HG03175 (cell line): ENCODE measurements at regions not wholly inside any gene's neighbourhood (a gene's known extent, or its start where the extent isn't known, plus 50 kb on each side); places are given as distances from the start of the nearest gene placed in this dataset.
A peak's percentile ranks its signal among the peaks of the same experiment; 100 is the strongest.
"Not testable (repeated sequence)": the region's sequence is repeated elsewhere in the genome, so short reads cannot be mapped to it uniquely, and the experiment has no call there.

Source experiments
- ATAC-seq: cut with Tn5 transposase; IDR thresholded peaks from one replicate; pipeline ENCODE4 v1.9.1; 2021; ENCODE audit warnings: mild to moderate bottlenecking, moderate library complexity; ENCODE audit not compliant: unreplicated experiment

DNA sequence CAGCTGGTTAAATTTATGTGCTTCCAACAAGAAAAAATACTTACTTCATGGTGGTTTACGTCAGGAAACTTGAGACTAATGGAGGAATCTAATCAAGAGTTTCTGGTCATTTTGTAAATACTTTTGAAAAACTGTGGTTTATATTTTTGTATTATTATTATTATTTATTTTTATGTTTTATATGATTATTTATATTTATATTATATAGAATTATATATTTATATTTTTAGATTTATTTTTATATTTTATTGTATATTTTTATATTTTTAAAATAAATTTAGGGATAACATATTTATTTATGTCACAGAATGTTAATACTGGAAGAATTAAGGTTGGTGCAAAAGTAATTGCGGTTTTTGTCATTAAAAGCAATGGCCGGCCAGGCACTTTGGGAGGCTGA lies 474.5 kb upstream of the DDX18 start:
- no peak for ATAC-seq

DNA sequence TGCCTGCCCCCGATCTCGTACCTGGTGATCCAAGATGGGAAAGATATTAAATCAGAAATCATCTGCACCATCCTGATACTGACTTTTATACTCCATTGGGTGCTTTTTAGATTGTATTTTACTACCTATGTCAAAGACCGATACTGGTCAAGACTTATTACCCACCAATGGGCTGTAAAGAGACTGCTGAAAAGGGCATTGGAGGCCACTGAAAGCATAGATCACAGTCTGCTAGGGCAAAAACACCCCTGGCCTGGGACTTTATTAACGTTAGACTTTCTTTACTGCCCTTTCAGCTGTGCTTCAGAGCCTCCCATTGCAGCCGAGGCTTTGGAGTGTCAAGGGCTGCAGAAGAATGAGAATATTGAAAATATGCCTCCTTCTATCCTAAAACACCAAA lies 472.8 kb upstream of the DDX18 start:
- no peak for ATAC-seq

DNA sequence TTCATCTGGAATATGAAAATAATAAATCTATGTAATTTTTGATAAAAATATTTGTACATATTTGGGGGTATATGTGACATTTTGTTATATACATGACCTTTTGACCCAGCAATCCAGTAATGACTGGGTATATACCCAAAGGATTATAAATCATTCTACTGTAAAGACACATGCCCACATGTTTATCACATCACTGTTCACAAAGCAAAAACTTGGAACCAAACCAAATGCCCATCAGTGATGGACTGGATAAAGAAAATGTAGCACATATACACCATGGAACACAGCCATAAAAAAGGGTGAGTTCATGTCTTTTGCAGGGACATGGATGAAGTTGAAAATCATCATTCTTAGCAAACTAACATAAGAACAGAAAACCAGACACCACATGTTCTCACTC lies 472.1 kb upstream of the DDX18 start:
- ATAC-seq, result no peak

DNA sequence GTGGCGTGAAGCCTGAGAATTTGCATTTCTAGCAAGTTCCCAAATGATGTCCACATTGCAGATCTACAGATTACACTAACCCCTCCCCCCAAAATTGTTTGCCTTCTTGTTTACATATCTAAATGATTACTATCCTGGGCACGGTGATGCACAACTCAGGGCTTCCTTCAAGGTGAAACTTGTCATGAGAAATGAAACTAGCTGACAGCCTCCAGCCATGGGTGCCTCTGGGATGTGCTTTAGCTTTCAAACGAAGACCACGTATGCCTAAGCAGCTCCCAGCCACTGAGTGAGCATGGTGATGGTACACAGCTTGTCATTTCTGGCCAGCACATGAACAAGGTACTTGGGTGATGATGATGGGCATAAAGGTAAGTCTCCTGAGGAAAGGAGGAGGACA lies 464.8 kb upstream of the DDX18 start:
- ATAC-seq, result no peak

DNA sequence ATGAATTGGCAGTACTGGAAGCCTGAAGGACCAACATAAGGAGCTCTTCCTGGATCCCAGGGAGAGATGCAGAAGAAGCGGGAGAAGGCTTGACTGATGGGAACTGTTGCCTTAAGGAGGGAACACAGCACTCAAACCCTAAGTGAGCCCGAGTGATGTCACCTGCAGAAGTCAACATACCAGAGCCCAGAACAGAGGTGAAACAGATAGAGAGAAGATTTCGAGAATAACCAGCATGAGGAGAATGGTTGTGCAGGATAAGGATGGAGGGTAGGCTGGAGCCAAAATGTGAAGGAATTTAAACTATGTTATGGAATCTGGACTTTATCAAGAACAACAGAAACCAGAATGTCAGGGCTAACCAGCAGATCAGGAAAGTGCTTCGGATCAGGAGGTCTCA lies 463.1 kb upstream of the DDX18 start:
- no peak for ATAC-seq

DNA sequence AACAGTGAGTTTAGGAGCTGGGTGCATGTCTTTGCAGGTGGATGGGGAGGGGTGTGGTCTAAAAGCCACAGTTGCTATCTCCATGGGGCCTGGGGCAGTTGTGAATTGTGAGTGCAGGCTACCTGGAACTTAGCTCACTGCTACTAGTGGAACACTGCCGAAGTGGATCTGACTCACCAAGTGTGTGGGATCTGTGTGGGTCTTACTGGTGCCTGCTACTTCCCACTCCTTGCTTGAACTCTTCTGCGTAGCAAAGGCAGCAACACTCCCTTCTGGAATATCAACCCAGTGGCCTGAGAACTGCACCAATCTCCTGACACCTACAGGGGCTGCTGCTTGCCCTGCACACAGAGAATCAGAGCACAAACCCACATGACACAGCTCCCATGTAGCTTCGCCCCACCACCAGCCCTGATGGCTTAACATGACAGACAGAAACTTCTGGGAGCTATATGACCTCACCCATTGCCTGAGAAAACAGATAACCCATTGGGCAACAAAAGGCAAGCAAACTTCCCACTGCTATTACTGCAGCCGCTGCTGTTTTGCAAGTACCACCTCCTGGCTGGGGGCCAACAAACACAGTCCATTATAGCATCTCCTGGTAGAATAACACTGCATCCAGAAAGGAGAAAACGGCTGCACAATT lies 455.1 kb upstream of the DDX18 start:
- ATAC-seq, result no peak

DNA sequence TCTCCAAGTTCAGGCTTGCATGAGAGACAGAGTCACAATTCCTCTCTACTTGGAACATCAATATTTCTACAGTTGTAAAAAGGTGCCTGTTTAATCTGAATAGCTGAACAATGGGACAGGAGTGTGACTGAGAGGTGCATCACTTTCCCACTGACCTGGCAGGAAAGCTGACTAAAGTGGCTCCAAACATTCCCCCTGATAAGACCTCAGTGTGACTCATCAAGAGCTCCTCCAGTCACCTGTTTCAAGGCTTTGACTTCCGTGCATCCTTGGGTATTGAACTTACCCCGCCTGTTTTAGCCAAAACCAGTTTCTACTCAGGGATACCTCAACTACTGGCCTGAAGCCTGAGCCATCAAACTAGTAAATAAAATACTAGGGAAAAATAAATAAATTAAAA lies 453.9 kb upstream of the DDX18 start:
- no peak for ATAC-seq

DNA sequence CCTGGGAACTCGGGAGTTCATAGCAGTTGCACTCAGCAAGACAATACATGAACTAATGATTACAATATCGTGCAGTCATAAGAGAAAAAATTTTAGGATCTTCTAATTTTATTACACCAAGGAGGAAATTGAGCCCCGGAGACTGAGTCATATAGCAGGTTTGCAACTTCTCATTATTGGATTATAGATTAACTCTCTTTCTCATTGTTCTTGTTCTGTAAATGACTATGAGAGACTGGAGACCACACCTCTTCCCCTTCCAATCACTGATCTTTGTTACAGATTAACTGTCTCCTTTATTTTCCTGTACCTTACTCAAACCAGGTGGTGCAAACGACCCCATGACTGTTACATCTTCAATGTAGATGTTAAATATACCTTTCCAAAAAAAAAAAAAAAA lies 435.8 kb upstream of the DDX18 start:
- ATAC-seq, result peak; percentile 96

DNA sequence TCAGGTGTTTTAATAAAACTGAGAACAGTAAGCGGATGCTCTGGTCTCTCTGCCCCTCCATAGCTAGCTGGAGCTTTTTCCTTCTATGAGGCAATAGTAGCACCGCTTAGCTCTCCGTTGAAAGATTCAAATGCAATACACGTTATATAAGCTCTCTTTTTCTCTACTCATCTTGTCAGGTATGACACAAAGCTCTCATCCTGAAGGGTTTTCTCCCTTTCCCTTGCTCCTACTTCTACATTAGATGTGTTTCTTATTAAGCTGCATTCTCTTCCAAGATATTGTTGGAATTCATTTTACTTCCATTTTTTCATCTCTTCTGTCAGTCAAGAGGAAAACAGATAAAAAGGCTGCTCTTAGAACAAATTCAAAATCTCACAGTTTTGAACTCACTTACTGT lies 434.6 kb upstream of the DDX18 start:
- ATAC-seq, result no peak

DNA sequence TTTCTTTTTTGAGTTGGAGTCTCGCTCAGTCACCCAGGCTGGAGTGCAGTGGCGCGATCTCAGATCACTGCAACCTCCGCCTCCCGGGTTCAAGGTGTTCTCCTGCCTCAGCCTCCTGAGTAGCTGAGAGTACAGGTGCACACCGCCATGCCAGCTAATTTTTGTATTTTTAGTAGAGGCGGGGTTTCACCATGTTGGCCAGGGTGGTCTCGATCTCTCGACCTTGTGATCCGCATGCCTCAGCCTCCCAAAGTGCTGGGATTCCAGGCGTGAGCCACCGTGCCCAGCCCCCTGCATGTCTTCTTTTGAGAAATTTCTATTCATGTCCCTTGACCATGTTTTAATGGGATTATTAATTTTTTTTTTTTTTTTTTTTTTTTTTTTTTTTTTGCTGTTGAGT lies 430.5 kb upstream of the DDX18 start:
- not testable (repeated sequence) for ATAC-seq

DNA sequence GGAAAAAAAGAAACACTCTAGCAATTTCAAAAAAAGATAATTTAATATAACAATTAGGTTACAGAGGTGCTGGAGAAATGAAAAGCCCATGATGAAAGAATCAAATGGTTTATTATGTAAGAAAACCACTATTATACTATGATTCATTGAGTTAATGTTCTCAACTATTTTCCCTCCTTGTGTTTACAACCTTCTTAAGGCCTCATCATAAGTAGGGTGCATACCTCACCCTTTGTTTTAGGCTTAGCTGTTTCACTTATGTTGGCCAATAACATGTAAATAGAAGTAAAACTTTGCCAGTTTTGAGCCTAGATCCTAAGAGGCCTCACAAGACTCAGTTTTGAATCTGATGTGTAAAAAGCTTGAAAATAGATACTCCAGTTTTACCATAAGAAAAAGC lies 418.3 kb upstream of the DDX18 start:
- no peak for ATAC-seq

DNA sequence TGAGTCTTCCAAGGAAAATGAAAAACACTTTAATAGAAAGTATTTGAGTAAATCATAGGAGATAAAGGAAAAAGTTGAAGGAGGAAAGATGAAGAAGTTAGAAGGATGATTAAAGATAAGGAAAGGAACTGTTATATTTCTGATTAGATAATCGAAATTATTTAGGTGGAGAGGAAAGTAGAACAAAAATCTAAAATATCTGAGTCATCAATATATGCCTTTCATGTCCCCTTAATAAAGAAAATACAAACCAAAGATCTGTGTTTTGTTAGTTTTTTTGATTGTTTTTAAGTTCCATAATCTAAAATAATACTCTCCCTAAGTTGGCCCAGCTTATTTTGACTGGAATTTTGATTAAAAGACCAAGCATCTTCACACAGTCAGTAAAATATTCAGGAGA lies 412.9 kb upstream of the DDX18 start:
- no peak for ATAC-seq

DNA sequence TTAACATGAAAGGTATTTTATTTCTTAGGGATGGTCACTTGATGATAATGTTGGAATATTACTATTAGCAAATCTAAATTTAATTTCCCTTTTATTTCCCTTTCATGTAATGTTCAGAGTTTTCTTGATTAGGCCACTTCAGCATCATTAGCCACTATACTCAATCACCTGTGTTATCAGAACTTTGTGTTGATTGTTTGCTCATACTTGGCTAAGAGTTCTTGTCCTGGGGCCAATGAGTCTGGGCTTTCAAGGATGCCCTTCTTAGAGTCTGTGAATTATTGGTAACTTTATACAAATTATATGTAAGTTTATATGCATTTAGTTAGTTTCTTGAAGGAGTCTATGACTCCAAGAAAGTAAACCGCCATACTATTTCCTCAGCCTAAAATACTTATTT lies 408.0 kb upstream of the DDX18 start:
- ATAC-seq, result no peak

DNA sequence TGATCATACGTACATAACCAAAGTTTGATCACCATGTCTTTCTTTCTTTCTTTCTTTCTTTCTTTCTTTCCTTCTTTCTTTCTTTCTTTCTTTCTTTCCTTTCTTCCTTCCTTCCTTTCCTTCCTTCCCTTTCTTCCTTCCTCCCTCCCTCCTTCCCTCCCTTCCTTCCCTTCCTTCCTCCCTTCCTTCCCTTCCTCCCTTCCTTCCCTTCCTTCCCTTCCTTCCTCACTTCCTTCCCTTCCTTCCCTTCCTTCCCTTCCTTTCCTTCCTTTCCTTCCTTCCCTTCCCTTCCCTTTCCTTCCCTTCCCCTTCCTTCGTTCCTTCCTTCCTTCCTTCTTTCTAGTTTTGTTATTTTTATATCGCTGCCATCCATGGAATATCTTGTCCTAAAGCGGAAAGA lies 406.7 kb upstream of the DDX18 start:
- no peak for ATAC-seq

DNA sequence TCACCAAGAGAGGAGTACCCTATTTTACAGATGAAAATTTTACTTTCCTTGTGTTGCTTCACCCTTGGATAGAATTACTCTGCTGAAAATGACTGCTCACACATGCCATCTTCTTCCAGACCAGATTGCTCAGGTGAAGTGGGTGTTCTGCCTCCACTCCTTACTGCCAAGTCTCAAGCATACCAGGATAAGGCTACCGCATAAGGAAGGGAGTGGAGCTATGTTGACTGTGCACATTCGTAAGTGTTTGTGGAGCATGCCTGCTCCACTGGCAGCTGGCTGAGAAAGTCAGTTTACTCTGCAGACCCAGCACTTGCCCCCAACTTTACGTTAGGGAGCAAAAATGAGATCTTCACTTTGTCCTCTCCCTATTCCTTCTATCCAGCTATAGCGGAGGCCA lies 405.0 kb upstream of the DDX18 start:
- ATAC-seq, result no peak

DNA sequence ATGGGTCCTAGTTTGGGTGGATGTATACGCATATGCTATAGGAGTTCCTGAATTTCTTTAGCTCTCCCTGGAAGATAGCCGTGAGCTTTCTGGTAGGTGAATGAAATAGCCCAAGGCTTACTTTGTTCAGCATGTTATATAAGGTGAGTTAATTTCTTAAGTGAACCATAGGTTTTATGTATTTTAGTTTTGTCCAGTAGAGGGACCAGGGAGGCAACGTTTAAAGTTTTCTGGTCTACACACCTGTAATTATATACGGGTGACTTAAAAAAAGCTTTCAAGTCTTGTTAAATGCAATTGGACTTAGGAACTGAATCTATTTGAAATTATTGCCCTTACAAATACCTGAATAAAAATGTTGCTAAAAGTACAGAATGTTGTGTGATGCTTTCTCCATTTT lies 402.5 kb upstream of the DDX18 start:
- no peak for ATAC-seq

DNA sequence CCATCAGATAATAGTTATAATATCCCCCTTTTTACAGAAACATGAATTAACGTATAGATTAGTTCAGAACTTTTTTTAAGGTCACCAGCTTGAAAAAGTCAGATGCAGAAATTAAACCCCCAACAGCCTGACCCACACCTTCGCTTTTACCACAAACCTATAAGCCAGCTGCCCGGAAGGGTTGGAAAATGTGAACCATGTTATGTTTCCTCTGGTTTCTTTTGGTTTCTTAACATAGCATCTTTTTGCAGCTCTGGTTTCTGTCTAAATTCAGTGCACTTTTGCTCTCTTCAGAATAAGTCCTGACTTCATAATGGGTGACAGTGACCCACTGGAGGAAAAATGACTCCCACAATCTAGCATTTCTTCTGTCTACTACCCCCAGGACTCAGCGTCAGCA lies 381.7 kb upstream of the DDX18 start:
- ATAC-seq, result no peak

DNA sequence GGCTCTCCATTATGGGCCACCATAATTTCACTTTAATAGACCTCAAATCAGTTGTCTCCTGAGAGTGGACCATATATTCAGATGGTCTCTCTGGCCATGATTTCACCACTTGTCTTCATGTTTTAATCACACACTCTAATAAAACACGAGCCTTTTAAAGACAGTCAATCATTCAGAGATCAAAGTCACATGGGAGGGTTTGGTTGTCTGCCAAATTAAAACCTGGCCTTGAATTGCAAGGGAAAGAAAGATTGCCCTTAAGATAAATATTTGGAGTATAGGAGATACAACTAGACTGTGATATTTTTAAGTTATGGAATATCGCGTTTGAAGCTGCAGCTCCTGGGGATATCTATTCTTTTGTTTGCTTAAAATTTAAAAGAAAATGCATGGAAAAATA lies 377.8 kb upstream of the DDX18 start:
- ATAC-seq, result no peak

DNA sequence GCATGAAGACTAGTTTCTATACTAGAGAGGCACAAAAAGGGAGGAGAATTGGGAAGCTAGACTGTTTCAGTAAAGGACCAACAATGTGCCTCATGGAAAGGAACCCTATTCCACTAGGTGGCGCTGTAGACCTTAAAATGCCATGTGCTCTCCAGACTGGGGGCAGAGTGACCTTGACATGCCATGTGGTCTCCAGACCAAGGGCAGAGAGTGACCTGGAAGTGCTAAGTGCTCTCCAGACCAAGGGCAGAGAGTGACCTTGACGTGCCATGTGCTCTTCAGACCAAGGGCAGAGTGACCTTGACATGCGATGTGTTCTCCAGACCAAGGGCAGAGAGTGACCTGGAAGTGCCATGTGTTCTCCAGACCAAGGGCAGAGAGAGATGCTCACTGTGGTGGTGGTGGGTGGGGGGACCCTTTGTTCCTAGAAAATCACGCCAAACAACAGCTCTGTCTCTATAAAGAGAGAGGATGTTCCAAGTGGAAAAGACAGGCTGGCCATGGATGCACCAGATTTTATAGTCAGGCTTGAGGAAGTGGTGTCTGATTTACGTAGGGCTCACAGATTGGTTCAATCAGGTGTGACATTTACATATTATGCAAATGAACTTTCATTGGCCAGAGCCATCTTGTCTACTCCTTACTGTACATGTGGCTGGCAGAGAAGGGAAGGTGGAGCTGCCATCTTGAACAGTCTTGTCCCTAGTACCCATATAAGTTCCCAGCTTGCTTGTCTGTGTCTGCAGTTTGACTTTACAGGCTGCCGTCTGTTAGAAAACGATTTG lies 344.0 kb upstream of the DDX18 start:
- peak; percentile 67 for ATAC-seq

DNA sequence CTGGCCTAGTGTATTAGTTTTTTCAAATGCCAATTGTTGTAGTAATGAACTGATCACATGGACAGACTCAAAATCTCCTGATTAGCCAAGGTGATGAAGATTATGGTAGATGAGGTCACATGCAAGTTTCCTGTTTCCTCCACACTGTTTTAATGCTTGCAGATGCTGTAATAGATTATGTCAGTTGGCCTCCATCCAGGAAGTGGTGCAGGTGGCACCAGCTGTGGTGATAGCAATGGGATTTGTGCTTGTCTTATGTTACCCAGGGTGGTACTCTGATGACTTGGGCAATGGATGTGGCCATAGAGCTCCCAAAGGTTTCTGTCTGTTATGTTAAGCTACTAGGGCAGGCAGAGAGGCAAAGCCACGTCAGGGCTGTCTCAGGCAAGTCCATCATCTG lies 332.9 kb upstream of the DDX18 start:
- ATAC-seq, result no peak

DNA sequence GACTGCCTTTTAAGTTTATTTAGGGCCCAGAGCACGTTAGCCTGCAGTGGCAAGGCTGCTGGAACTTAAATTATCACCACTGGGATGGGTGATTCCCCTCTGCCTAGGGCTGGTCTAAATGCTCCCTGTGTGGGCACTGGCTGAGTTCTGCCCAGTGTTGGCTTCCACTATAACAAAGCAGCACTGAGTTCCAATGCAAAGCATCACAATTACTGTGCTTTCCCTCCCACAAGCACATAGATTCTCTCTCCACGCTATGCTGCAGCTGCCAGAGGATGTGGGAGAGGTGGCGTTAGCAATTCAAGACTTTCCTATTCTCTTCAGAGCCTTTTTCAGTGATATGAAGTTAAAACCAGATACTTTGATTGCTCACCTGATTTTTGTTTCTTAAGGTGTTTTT lies 328.9 kb upstream of the DDX18 start:
- ATAC-seq, result no peak

DNA sequence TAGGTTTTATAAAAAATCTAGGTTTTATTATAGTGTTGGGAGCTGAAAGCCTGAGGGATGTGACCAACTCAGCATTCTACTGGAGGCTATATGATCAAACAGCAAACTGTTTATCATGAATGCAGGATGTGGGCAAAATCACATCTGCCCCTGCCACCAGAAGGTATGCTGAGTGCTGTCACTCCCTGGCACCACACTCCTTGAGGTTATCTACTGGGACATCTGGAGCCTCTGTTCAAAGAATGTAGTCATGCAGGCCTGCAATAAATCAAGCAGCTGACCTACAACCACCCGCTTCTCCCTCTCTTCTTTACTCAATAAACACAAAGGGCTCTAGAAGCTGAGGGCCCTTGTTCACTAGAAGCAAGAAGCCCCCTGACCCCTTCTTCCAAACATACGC lies 328.4 kb upstream of the DDX18 start:
- ATAC-seq, result no peak
